NCI-H1694 (cell line): ENCODE measurements at regions not wholly inside any gene's neighbourhood (a gene's known extent, or its start where the extent isn't known, plus 50 kb on each side); places are given as distances from the start of the nearest gene placed in this dataset.
"Not testable (repeated sequence)": the region's sequence is repeated elsewhere in the genome, so short reads cannot be mapped to it uniquely, and the experiment has no call there.

Source experiments
- DNase-seq: peaks from one replicate; lab custom pipeline; 2025; lab: John Stamatoyannopoulos, UW

DNA sequence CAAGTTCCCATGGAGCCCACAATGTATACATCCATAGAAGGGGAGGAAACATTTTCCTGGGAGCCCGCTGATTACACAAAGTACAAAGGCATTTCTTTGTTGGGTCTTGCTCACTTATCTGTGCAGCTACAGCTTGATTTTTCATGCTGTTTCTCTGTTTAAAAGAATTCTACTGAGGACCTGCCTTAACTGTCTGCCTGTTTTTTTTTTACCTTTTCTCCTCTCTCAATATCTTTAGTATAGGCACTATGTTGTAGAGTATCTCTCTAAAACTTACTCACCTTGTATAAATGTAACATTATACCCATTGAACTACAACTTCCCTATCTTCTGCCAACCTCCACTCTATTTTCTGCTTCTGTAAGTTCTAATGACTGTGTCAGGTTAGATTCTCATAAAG, 494.6 kb upstream of the EPHA5 start:
- no peak for DNase-seq

DNA sequence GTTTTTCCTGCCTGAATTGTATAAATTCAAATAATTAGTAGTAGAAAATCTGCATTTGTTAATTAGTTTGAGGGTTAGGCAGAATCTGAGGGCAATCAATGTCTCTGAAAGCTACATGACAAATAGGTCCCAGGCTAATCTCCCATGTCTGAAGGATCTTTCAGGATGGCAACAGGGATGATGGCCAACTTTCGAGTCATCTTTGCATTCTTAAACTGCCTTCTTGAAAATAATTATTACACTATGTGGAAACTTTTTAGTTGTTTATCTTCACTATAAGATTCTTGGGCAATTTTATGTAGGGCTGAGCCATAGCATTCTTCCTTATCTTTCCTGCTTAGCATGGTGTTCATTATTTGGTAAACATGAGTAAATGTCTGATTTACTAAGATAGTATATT, 490.3 kb upstream of the EPHA5 start:
- DNase-seq = no peak

GRCh38 chr4:66157594-66157993, 487.3 kb upstream of the EPHA5 start:
- no peak for DNase-seq

- no peak for DNase-seq
Observed at GRCh38 chr4:66130042-66130441, 459.8 kb upstream of the EPHA5 start.

- no peak for DNase-seq
Observed at GRCh38 chr4:66123831-66124413, 453.6 kb upstream of the EPHA5 start.

DNA sequence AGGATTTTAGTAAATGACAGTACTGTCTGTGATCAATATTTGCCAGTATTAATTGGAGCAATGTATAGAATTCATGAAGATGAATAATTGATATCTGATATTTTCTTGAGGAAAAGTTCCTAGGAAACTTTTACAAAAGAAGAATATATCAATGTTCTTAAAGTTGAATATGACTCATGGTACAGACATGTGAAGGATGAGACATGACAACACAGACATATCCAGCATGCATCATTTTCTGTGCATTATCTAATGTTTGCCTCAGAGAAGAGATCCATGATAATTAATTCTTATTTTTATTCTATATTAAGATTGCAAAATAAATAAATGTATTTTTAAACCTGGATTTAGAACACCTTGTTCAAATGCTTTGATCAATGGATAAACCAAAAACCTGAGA, 452.9 kb upstream of the EPHA5 start:
- no peak for DNase-seq

DNA sequence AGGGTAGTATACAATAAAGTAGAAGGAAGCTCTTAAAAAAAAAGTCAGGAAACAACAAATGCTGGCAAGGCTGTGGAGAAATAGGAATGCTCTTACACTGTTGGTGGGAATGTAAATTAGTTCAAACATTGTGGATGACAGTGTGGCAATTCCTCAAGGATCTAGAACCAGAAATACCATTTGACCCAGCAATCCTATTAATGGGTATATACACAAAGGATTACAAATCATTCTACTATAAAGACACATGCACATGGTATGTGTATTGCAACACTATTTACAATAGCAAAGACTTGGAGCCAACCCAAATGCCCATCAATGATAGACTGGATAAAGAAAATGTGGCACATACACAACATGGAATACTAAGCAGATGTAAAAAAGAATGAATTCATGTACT, 444.9 kb upstream of the EPHA5 start:
- DNase-seq = not testable (repeated sequence)

GRCh38 chr4:66108898-66109297, 438.6 kb upstream of the EPHA5 start:
- no peak for DNase-seq

GRCh38 chr4:66097218-66097617, 426.9 kb upstream of the EPHA5 start:
- DNase-seq = no peak

GRCh38 chr4:66095065-66095464, 424.8 kb upstream of the EPHA5 start:
- no peak for DNase-seq

DNA sequence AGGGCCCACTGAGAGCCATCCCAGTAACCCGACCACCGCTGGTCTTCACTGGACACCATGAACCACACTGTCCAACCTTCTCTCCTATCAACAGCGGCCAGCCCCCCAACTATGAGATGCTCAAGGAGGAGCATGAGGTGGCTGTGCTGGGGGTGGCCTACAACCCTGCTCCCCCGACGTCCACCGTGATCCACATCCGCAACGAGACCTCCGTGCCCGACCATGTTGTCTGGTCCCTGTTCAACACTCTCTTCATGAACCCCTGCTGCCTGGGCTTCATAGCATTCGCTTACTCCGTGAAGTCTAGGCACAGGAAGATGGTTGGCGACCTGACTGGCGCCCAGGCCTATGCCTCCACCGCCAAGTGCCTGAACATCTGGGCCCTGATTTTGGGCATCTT, 423.8 kb upstream of the EPHA5 start:
- no peak for DNase-seq

GRCh38 chr4:66091786-66092185, 421.5 kb upstream of the EPHA5 start:
- DNase-seq = no peak

DNA sequence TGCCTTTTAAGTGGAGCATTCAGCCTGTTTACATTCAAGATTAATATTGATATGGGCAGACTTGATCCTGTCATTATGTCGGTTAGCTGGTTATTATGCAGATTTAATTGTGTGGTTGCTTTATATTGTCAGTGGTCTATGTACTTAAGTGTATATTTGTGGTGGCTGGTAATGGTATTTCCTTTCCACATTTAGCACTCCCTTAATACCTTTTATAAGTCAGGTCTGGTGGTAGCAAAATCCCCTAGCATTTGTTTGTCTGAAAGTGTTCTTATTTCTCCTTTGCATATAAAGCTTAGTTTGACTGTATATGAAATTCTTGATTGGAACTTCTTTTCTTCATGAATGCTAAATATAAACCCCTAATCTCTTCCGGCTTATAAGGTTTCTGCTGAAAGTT, 403.7 kb upstream of the EPHA5 start:
- DNase-seq = no peak

GRCh38 chr4:66071911-66072310, 401.6 kb upstream of the EPHA5 start:
- no peak for DNase-seq

DNA sequence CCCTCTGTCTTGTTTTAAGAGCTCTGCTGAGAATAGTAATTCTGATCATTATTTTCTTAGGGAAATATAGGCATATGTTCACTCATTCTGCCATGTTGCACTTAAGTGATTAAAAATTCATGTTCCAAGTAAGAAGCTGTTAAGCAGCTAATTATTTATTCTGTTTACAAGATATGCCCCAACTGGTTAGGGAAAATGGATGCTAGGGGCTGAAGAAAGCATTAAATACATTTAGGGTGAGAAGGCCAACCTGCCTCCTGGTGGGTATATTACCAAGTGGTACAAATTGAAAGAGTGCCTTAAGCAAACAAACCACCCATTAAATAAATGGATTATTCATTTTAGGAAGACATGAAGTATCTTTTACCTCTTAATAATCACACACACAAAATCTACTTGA, 392.6 kb upstream of the EPHA5 start:
- no peak for DNase-seq

GRCh38 chr4:66062044-66062443, 391.8 kb upstream of the EPHA5 start:
- no peak for DNase-seq

DNA sequence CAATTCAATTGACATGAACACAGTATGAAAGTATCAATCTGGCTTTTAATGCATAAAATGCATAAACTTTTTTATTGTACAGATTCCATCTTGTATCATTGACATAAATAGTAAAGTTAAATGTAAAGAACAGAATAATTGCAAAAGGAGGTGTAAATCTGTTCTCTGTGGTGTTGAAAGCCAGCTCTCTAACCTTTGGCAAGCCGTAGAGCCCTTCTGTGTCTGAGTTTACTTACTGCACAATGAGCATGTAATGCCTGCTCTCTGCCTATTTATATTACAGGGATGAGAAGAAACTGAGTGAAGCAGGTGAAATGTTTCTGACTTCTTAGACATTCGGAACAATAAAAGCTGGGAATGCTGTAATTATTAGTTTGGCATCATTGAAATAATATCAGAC, 389.3 kb upstream of the EPHA5 start:
- peak; percentile 16 for DNase-seq

- peak; percentile 22 for DNase-seq
Observed at GRCh38 chr4:66059136-66059535, 388.8 kb upstream of the EPHA5 start.

DNA sequence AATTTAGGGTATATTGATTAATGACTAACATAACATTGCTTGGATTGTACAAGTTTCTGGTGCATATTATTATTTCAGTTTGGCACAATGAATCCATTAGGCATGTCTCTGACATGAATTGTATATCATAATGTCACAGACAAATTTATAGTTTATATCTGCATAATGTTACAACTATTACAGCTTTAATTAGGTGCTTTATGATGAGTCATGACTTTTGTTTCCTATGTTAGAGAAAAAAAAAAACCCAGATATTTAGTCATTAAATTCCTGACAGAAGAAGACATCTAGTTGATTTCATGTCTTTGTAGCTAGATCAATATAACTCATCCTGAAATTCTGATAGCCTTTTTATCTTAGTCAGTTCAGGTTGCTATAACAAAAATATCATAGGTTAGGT, 385.7 kb upstream of the EPHA5 start:
- no peak for DNase-seq

DNA sequence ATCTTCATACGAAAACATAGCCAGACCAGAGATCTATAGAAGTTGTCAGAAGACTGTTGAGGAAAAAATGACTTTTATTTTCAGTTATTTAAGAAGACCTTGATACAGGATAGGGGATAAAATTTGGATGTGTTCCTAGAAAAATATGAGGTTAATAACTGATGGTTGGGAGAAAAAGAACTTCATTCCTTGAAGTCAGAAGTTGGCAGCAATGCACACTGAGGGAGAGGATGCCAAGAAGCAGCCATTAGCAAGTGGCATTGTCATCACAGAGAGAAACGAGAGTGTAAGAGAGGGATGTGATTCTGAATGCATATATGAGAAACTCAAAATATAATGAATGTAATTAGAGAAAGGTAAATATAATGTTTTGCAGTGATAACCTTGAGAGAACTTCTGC, 382.1 kb upstream of the EPHA5 start:
- DNase-seq = no peak

GRCh38 chr4:66048861-66049260, 378.6 kb upstream of the EPHA5 start:
- no peak for DNase-seq

- no peak for DNase-seq
Observed at GRCh38 chr4:66045913-66046312, 375.6 kb upstream of the EPHA5 start.

- DNase-seq = no peak
Observed at GRCh38 chr4:66035701-66036100, 365.4 kb upstream of the EPHA5 start.

GRCh38 chr4:66034671-66035070, 364.4 kb upstream of the EPHA5 start:
- no peak for DNase-seq

DNA sequence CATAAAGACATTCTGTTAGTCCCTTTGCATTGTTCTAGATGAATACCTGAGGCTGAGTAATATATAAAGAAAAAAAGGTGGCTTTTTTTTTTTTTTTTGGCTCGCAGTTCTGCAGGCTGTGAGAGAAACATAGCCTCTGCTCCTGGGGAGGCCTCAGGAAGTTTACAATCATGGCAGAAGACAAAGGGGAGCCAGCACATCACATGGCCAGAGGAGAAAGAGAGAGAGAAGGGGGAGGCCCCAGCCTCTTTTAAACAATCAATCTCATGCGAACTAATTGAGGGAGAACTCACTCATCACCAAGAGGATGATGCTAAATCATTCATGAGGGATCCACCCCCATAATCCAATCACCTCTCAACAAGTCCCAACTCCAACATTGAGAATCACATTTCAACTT, 364.0 kb upstream of the EPHA5 start:
- DNase-seq = no peak
